ENCODE measurements at regions not wholly inside any gene's neighbourhood (a gene's known extent, or its start where the extent isn't known, plus 50 kb on each side); places are given as distances from the start of the nearest gene placed in this dataset.

DNA sequence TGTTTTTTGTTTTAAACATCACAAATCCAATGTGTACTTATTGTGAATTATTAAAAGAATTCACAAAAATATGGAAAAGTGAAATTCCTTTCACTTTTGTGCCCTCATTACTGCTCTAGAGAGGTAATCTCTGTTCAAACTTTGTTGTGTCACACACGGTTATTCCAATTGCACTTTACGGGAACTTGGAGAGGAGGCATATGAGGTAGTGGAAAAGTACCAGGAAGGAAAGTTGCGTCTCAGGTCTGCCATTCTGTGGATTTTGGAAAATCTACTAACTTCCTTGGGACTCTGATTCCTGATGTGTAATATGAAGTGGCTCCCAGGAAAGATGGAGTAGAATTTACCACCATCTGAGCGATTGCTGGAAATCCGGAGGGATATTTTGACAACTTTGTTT lies 90.9 kb upstream of the DCN start:
- Histone ChIP-seq H3K4me3 (ENCODE audit: low read length) (no peak overlapping the region), H3K36me3 (replicated peaks; ENCODE audit: low read depth, low read length) (no peaks in the 10 kb centered on the region), H3K4me2 (ENCODE audit: low read length) (no peak overlapping the region), H2AFZ (ENCODE audit: low read depth, low read length) (no peak overlapping the region), H4K20me1 (ENCODE audit: insufficient read depth, low read length) (no peaks in the 10 kb centered on the region), H3K79me2 (ENCODE audit: low read length) (no peaks in the 10 kb centered on the region), H3K27me3 (ENCODE audit: low read depth, low read length) (no peaks in the 10 kb centered on the region), H3K9me3 (ENCODE audit: insufficient read depth, low read length) (no peaks in the 10 kb centered on the region), H3K27ac (ENCODE audit: low read length) (no peak overlapping the region), H3K9ac (ENCODE audit: low read length) (no peak overlapping the region), H3K4me1 (ENCODE audit: low read length) (peaks cover 6% of the 10 kb centered on the region)
- TF ChIP-seq EZH2phosphoT487 (IDR thresholded peaks at IDR 0.05; ENCODE audit: low read depth) = no peak
- TF ChIP-seq CTCF (IDR thresholded peaks at IDR 0.05; ENCODE audit: low read depth, low read length) = no peak

GRCh38 chr12:91272461-91273063 lies 89.9 kb upstream of the DCN start:
- Histone ChIP-seq H3K27me3 (ENCODE audit: low read depth, low read length) (no peaks in the 10 kb centered on the region), H3K9ac (ENCODE audit: low read length) (no peak overlapping the region), H4K20me1 (ENCODE audit: insufficient read depth, low read length) (no peaks in the 10 kb centered on the region), H3K27ac (ENCODE audit: low read length) (no peak overlapping the region), H3K4me2 (ENCODE audit: low read length) (no peak overlapping the region), H3K9me3 (ENCODE audit: insufficient read depth, low read length) (no peaks in the 10 kb centered on the region), H3K79me2 (ENCODE audit: low read length) (no peaks in the 10 kb centered on the region), H2AFZ (ENCODE audit: low read depth, low read length) (no peak overlapping the region), H3K36me3 (replicated peaks; ENCODE audit: low read depth, low read length) (no peaks in the 10 kb centered on the region), H3K4me3 (ENCODE audit: low read length) (no peak overlapping the region), H3K4me1 (ENCODE audit: low read length) (peaks cover 6% of the 10 kb centered on the region)
- TF ChIP-seq EZH2phosphoT487 (IDR thresholded peaks at IDR 0.05; ENCODE audit: low read depth) (no peak), CTCF (IDR thresholded peaks at IDR 0.05; ENCODE audit: low read depth, low read length) (no peak)

DNA sequence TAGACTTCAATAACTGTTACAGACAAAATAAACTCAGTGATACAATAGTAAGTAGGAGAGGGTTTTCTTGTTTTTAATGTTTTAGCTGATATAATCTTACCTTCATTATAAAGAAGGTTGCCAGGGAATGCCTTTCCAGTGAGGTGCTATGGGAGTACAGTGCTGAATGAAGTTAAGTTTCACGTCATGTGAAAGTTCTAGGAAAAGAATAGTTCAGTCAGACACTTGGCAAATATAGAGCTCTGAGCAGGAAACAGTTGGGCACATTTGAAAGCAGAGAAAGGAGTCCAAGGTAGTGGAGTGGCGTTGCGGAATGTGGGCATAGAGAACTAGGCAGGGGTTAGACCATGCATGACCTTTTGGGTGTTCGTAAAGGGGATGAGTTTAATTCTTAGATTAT lies 88.6 kb upstream of the DCN start:
- H4K20me1 ChIP-seq (ENCODE audit: insufficient read depth, low read length) = no peaks in the 10 kb centered on the region
- TF ChIP-seq EZH2phosphoT487 (IDR thresholded peaks at IDR 0.05; ENCODE audit: low read depth) (no peak), CTCF (IDR thresholded peaks at IDR 0.05; ENCODE audit: low read depth, low read length) (no peak)
- H3K27me3 ChIP-seq (ENCODE audit: low read depth, low read length) = no peaks in the 10 kb centered on the region
- H3K36me3 ChIP-seq (replicated peaks; ENCODE audit: low read depth, low read length) = no peaks in the 10 kb centered on the region
- H3K79me2 ChIP-seq (ENCODE audit: low read length) = no peaks in the 10 kb centered on the region
- no peak overlapping the region for H3K9ac ChIP-seq (ENCODE audit: low read length)
- no peak overlapping the region for H3K27ac ChIP-seq (ENCODE audit: low read length)
- no peak overlapping the region for H2AFZ ChIP-seq (ENCODE audit: low read depth, low read length)
- peaks cover 6% of the 10 kb centered on the region for H3K4me1 ChIP-seq (ENCODE audit: low read length)
- H3K4me3 ChIP-seq (ENCODE audit: low read length) = no peak overlapping the region
- no peak overlapping the region for H3K4me2 ChIP-seq (ENCODE audit: low read length)
- H3K9me3 ChIP-seq (ENCODE audit: insufficient read depth, low read length) = no peaks in the 10 kb centered on the region

GRCh38 chr12:91267039-91267438 lies 84.4 kb upstream of the DCN start:
- TF ChIP-seq EZH2phosphoT487 (IDR thresholded peaks at IDR 0.05; ENCODE audit: low read depth) (no peak), CTCF (IDR thresholded peaks at IDR 0.05; ENCODE audit: low read depth, low read length) (no peak)
- no peak overlapping the region for H3K27ac ChIP-seq (ENCODE audit: low read length)
- no peaks in the 10 kb centered on the region for H3K9me3 ChIP-seq (ENCODE audit: insufficient read depth, low read length)
- H3K27me3 ChIP-seq (ENCODE audit: low read depth, low read length) = no peaks in the 10 kb centered on the region
- H4K20me1 ChIP-seq (ENCODE audit: insufficient read depth, low read length) = no peaks in the 10 kb centered on the region
- no peaks in the 10 kb centered on the region for H3K36me3 ChIP-seq (replicated peaks; ENCODE audit: low read depth, low read length)
- H3K4me2 ChIP-seq (ENCODE audit: low read length) = no peak overlapping the region
- H3K79me2 ChIP-seq (ENCODE audit: low read length) = no peaks in the 10 kb centered on the region
- no peak overlapping the region for H2AFZ ChIP-seq (ENCODE audit: low read depth, low read length)
- H3K9ac ChIP-seq (ENCODE audit: low read length) = no peak overlapping the region
- peaks cover 6% of the 10 kb centered on the region for H3K4me1 ChIP-seq (ENCODE audit: low read length)
- no peak overlapping the region for H3K4me3 ChIP-seq (ENCODE audit: low read length)

Measured in OCI-LY3 (cell line).